Prostate gland (tissue), 2 donors: ENCODE measurements at regions not wholly inside any gene's neighbourhood (a gene's known extent, or its start where the extent isn't known, plus 50 kb on each side); places are given as distances from the start of the nearest gene placed in this dataset.

Experiments
- DNase-seq: peaks from one replicate; pipeline ENCODE4 v3.0.0-alpha.2; 2019; ENCODE audit warnings: low spot score
- H3K27ac ChIP-seq, 2 donors: fragments of 200-600 bp; sonication (generic); 2 replicates each; pipeline ENCODE4 v1.5.1; 2017 to 2019
- H3K27me3 ChIP-seq: fragments of 200-600 bp; sonication (generic); replicated peaks from 2 replicates; pipeline ENCODE4 v1.5.1; 2019; ENCODE audit not compliant: insufficient read depth
- H3K36me3 ChIP-seq, 2 donors: fragments of 200-600 bp; sonication (generic); 1 replicate in 1 of 2; 2 replicates in 1 of 2; pipeline versions ENCODE4 v1.5.1 to v1.8.1; 2017 to 2019
- H3K4me1 ChIP-seq: fragments of 200-600 bp; sonication (generic); replicated peaks from 2 replicates; pipeline ENCODE4 v1.5.1; 2019
- H3K4me3 ChIP-seq, 2 donors: fragments of 200-600 bp; sonication (generic); 2 replicates each; pipeline ENCODE4 v1.5.1; 2017 to 2019
- H3K9me3 ChIP-seq: fragments of 200-600 bp; sonication (generic); 2 replicates; pipeline ENCODE4 v1.5.1; 2017
- POLR2A ChIP-seq: fragments of 450-650 bp; IDR thresholded peaks from one replicate; pipeline ENCODE4 v1.6.1; 2016; ENCODE audit warnings: antibody characterized with exemption, mild to moderate bottlenecking
- POLR2AphosphoS5 ChIP-seq: sonication (generic); formaldehyde crosslinking; IDR thresholded peaks from one replicate; pipeline ENCODE4 v1.6.1; 2017; ENCODE audit warnings: antibody characterized with exemption
- WGBS: methylation state at CpG from one replicate; pipeline ENCODE4 v1.1.5; 2018; 5-methylcytosine and 5-hydroxymethylcytosine counted together
- intact Hi-C: fragments of 100-400 bp; cut with DNase I; formaldehyde crosslinking; loops from one replicate; pipeline ENCODE4 v1.14.2; 2022
- TF ChIP-seq, protein P1 (sequence below), 4 experiments: fragments of 200-600 bp in 2 of 4; fragments of 450-650 bp in 2 of 4; sonication (generic) in 2 of 4; IDR thresholded peaks; 1 replicate in 3 of 4; 2 replicates in 1 of 4; pipeline ENCODE4 v1.5.1; 2016 to 2019; ENCODE audit warnings: antibody characterized with exemption in 4 of 4, mild to moderate bottlenecking in 2 of 4, moderate library complexity in 2 of 4

DNA sequence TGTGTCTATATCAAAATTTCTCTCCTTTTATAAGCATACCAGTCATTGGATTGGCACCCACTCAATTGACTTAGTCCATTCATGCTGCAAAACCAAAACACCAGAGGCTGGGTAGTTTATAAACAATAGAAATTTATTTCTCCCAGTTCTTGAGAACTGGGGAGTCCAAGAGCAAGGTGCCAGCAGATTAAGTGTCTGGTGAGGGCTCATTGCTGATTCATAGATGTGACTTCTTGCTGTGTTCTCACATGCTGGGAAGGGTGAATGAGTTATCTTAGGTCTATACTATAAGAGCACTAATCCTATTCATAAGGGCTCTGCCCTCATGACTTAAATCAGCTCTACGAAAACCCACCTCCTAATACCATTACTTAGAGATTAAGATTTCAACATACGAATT, 501.4 kb downstream of the EPM2A start:
- DNase-seq, result no peak
- Histone ChIP-seq H3K9me3 (no peaks in the 10 kb centered on the region), H3K27ac (no peak overlapping the region), H3K27me3 (no peaks in the 10 kb centered on the region), H3K4me3 (no peak overlapping the region), H3K36me3 (no peaks in the 10 kb centered on the region), H3K4me1 (no peaks in the 10 kb centered on the region)
- no peak for TF ChIP-seq POLR2A
- TF ChIP-seq, protein P1, sequence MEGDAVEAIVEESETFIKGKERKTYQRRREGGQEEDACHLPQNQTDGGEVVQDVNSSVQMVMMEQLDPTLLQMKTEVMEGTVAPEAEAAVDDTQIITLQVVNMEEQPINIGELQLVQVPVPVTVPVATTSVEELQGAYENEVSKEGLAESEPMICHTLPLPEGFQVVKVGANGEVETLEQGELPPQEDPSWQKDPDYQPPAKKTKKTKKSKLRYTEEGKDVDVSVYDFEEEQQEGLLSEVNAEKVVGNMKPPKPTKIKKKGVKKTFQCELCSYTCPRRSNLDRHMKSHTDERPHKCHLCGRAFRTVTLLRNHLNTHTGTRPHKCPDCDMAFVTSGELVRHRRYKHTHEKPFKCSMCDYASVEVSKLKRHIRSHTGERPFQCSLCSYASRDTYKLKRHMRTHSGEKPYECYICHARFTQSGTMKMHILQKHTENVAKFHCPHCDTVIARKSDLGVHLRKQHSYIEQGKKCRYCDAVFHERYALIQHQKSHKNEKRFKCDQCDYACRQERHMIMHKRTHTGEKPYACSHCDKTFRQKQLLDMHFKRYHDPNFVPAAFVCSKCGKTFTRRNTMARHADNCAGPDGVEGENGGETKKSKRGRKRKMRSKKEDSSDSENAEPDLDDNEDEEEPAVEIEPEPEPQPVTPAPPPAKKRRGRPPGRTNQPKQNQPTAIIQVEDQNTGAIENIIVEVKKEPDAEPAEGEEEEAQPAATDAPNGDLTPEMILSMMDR (IDR thresholded peaks at IDR 0.05), result no peak
- TF ChIP-seq POLR2AphosphoS5, result no peak
- intact Hi-C loops, result no loop called here
- WGBS, result 92% methylated on average over 2 of the region's 2 CpGs

DNA sequence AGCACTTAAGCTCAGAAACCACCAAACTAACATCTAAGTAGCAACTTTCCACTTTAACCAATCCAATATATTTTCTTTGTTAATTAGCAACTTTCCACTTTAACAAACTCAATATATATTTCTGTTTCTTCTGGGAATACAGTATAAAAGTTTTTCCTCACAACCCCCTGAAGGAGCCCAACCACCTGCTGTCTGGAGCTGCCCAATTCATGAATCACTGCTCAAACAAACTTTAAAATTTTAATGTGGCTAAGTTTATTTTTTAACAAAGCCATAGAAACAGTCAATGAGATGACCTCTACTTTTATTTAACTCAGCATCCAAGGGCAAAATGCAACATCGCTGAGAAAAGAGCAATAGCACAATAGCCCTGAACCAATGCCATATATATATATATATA, 500.1 kb downstream of the EPM2A start:
- DNase-seq, result no peak
- Histone ChIP-seq H3K36me3 (no peaks in the 10 kb centered on the region), H3K4me1 (no peaks in the 10 kb centered on the region), H3K27ac (no peak overlapping the region), H3K27me3 (no peaks in the 10 kb centered on the region), H3K4me3 (no peak overlapping the region), H3K9me3 (no peaks in the 10 kb centered on the region)
- intact Hi-C loops, result no loop called here
- TF ChIP-seq POLR2AphosphoS5, result no peak
- TF ChIP-seq, protein P1 (IDR thresholded peaks at IDR 0.05), result no peak
- no peak for TF ChIP-seq POLR2A
- WGBS, result 65% methylated on average over 1 of the region's 1 CpG

DNA sequence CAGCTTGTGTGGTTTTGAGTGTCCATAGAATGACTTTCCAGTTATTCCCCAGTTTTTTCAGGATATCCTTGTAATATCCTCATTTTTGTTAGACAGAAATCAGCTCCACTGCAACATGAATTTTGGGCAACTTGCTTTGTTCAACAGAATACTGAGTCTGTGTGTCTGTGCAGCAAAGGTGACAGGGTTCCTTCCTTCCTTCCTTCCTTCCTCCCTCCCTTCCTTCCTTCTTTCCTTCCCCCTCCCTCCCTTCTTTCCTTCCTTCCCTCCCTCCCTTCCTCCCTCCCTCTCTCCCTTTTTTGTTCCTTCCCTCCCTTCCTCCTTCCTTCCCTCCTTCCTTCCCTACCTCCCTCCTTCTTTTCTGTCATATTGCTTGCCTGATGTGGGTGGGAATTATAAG, 496.5 kb downstream of the EPM2A start:
- intact Hi-C loops, result no loop called here
- no peak for DNase-seq
- Histone ChIP-seq H3K4me1 (no peaks in the 10 kb centered on the region), H3K27me3 (no peaks in the 10 kb centered on the region), H3K9me3 (no peaks in the 10 kb centered on the region), H3K36me3 (no peaks in the 10 kb centered on the region), H3K27ac (no peak overlapping the region), H3K4me3 (no peak overlapping the region)
- TF ChIP-seq, protein P1 (IDR thresholded peaks at IDR 0.05), result no peak
- TF ChIP-seq POLR2A (no peak), POLR2AphosphoS5 (no peak)

DNA sequence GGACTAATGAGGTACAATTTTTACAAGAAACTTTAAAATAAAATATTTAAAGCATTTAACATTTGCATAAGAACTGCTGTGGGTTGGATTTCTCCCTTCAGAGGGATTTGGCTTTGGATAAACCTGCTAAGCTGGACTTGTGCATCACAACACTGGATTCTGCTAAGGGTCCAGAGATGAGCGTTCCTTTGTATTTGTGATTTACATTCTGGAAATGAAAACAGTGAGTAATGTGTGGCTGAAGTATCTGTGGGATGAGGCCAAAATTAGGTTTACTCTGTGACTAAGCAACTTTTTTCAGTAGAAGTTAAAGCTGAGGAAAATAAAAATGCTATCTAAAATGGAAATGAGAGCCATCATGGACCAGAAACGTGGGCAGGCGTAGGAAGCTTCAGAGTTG, 494.3 kb downstream of the EPM2A start:
- H3K27ac ChIP-seq, result no peak overlapping the region

DNA sequence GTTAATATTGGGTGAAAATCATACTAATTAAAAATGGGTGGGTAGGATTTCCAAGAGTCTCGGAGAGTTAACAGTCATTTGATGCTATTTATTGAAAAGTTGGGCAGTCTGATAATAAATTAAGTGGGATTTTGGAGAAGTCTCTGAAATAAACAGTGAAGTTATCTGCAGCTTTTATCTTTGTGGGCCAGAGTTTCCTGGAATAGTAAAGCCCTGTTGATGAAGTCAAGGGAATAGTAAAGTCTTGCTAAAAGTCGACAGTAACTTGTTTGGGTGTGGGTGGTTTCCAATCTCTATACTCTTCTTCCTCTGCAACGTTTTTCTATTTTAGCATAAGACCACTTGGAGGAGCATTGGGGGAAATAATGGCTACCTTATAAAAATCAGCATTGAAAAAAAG, 493.6 kb downstream of the EPM2A start:
- no peaks in the 10 kb centered on the region for H3K27me3 ChIP-seq
- no peak for DNase-seq
- no peaks in the 10 kb centered on the region for H3K36me3 ChIP-seq
- no peaks in the 10 kb centered on the region for H3K9me3 ChIP-seq
- intact Hi-C loops, result no loop called here
- no peak for TF ChIP-seq POLR2AphosphoS5
- TF ChIP-seq, protein P1 (IDR thresholded peaks at IDR 0.05), result no peak
- TF ChIP-seq POLR2A, result no peak
- no peak overlapping the region for H3K4me3 ChIP-seq
- H3K4me1 ChIP-seq, result no peaks in the 10 kb centered on the region
- H3K27ac ChIP-seq, result no peak overlapping the region
- 14% methylated on average over 3 of the region's 3 CpGs for WGBS

More for the DNA sequence above, 494.3 kb downstream of the EPM2A start:
- Histone ChIP-seq H3K36me3 (no peaks in the 10 kb centered on the region), H3K4me3 (no peak overlapping the region), H3K27me3 (no peaks in the 10 kb centered on the region), H3K4me1 (no peaks in the 10 kb centered on the region), H3K9me3 (no peaks in the 10 kb centered on the region)
- DNase-seq, result no peak
- WGBS, result 43% methylated on average over 3 of the region's 3 CpGs
- TF ChIP-seq POLR2AphosphoS5 (no peak), POLR2A (no peak)
- TF ChIP-seq, protein P1 (IDR thresholded peaks at IDR 0.05), result no peak
- intact Hi-C loops, result no loop called here
